ENCODE measurements at regions not wholly inside any gene's neighbourhood (a gene's known extent, or its start where the extent isn't known, plus 50 kb on each side); places are given as distances from the start of the nearest gene placed in this dataset.

GRCh38 chr5:5632678-5633077, 210.2 kb downstream of the ICE1 start (continued):
- TF ChIP-seq CTCF (IDR thresholded peaks at IDR 0.05; ENCODE audit: control extremely low read depth in 1 of 3, insufficient read depth in 1 of 3, low read depth in 1 of 3, low read length in 3 of 3) (no peak), CEBPB (IDR thresholded peaks at IDR 0.05; ENCODE audit: low read depth, low read length) (no peak)

Measured in H1 (cell line).